Kidney epithelial cell (primary cell): ENCODE measurements at regions not wholly inside any gene's neighbourhood (a gene's known extent, or its start where the extent isn't known, plus 50 kb on each side); places are given as distances from the start of the nearest gene placed in this dataset.

ENCODE experiments used
- DNase-seq: peaks from one replicate; pipeline ENCODE4 v3.0.0-alpha.2; 2010; ENCODE audit warnings: low read depth
- H3K27me3 ChIP-seq: 2 replicates; pipeline ENCODE4 v1.6.0; 2011; ENCODE audit warnings: low read length; ENCODE audit not compliant: control insufficient read depth, insufficient read depth
- H3K36me3 ChIP-seq: 2 replicates; pipeline ENCODE4 v1.5.1; 2011; ENCODE audit warnings: low read length; ENCODE audit not compliant: control insufficient read depth, insufficient read depth
- H3K4me3 ChIP-seq: 2 replicates; pipeline ENCODE4 v1.5.1; 2011; ENCODE audit warnings: low read depth, mild to moderate bottlenecking, control low read depth, low read length
- CTCF ChIP-seq: IDR thresholded peaks from 2 replicates; pipeline ENCODE4 v1.5.1; 2011; ENCODE audit warnings: mild to moderate bottlenecking, moderate library complexity, low read length, control low read depth, inconsistent platforms; ENCODE audit not compliant: insufficient read depth, poor library complexity, severe bottlenecking

GRCh38 chr1:4468386-4468785, 186.0 kb upstream of the AJAP1 start:
- Histone ChIP-seq H3K4me3 (no peak overlapping the region), H3K36me3 (no peaks in the 10 kb centered on the region), H3K27me3 (no peaks in the 10 kb centered on the region)
- no peak for TF ChIP-seq CTCF
- DNase-seq: no peak

- no peak for TF ChIP-seq CTCF
- Histone ChIP-seq H3K36me3 (no peaks in the 10 kb centered on the region), H3K27me3 (no peaks in the 10 kb centered on the region), H3K4me3 (no peak overlapping the region)
- no peak for DNase-seq
Observed at GRCh38 chr1:4468804-4469514, 185.4 kb upstream of the AJAP1 start.

- Histone ChIP-seq H3K36me3 (no peaks in the 10 kb centered on the region), H3K4me3 (no peak overlapping the region), H3K27me3 (no peaks in the 10 kb centered on the region)
- TF ChIP-seq CTCF: no peak
- no peak for DNase-seq
Observed at GRCh38 chr1:4476394-4476793, 178.0 kb upstream of the AJAP1 start.

- Histone ChIP-seq H3K27me3 (no peaks in the 10 kb centered on the region), H3K36me3 (no peaks in the 10 kb centered on the region), H3K4me3 (no peak overlapping the region)
- no peak for TF ChIP-seq CTCF
- no peak for DNase-seq
Observed at GRCh38 chr1:4481451-4481850, 173.0 kb upstream of the AJAP1 start.

GRCh38 chr1:4482526-4482925, 171.9 kb upstream of the AJAP1 start:
- Histone ChIP-seq H3K27me3 (no peaks in the 10 kb centered on the region), H3K4me3 (no peak overlapping the region), H3K36me3 (no peaks in the 10 kb centered on the region)
- no peak for DNase-seq
- TF ChIP-seq CTCF: no peak

GRCh38 chr1:4483021-4483625, 171.3 kb upstream of the AJAP1 start:
- TF ChIP-seq CTCF: no peak
- no peak for DNase-seq
- Histone ChIP-seq H3K36me3 (no peaks in the 10 kb centered on the region), H3K27me3 (no peaks in the 10 kb centered on the region), H3K4me3 (no peak overlapping the region)
